AG04449 (cell line): ENCODE measurements at regions not wholly inside any gene's neighbourhood (a gene's known extent, or its start where the extent isn't known, plus 50 kb on each side); places are given as distances from the start of the nearest gene placed in this dataset.

Source experiments
- CTCF ChIA-PET: fragments of 350-600 bp; formaldehyde crosslinking; extraction: SDS; loops from one replicate; lab custom pipeline; 2021; ENCODE audit warnings: antibody characterized with exemption; lab: Yijun Ruan, JAX
- POLR2A ChIA-PET: fragments of 400-600, 350-600 bp; formaldehyde crosslinking; extraction: SDS; loops from one replicate; lab custom pipeline; 2020; ENCODE audit warnings: antibody characterized with exemption, inconsistent platforms; lab: Yijun Ruan, JAX
- DNase-seq: peaks from one replicate; pipeline ENCODE4 v3.0.0-alpha.2; 2010; ENCODE audit warnings: low read depth, low spot score
- H3K4me3 ChIP-seq: 2 replicates; pipeline ENCODE4 v1.5.1; 2011; ENCODE audit warnings: low read depth, mild to moderate bottlenecking, control low read depth, low read length
- CTCF ChIP-seq: IDR thresholded peaks from one replicate; pipeline ENCODE4 v1.5.1; 2011; ENCODE audit warnings: mild to moderate bottlenecking, moderate library complexity, low read length, control low read depth, inconsistent platforms; ENCODE audit not compliant: insufficient read depth; ENCODE audit errors: missing control alignments

GRCh38 chr21:16248705-16249104, 518.9 kb downstream of the USP25 start:
- H3K4me3 ChIP-seq = no peak overlapping the region
- no peak for TF ChIP-seq CTCF
- ChIA-PET POLR2A (no interaction called here), CTCF (no interaction called here)
- DNase-seq = no peak

GRCh38 chr21:16250273-16250672, 520.5 kb downstream of the USP25 start:
- ChIA-PET CTCF (no interaction called here), POLR2A (no interaction called here)
- no peak overlapping the region for H3K4me3 ChIP-seq
- DNase-seq = no peak
- TF ChIP-seq CTCF = no peak

GRCh38 chr21:16258844-16259611, 529.2 kb downstream of the USP25 start:
- ChIA-PET CTCF (interaction anchor here (1.9 kb wide), 1 partner anchor 10 kb away, joined by 6 read pairs; no protein-coding TSS in a partner anchor), POLR2A (no interaction called here)
- no peak overlapping the region for H3K4me3 ChIP-seq
- DNase-seq = no peak
- TF ChIP-seq CTCF = no peak

- CTCF ChIA-PET = no interaction called here
- POLR2A ChIA-PET = no interaction called here
- no peak overlapping the region for H3K4me3 ChIP-seq
- no peak for TF ChIP-seq CTCF
- no peak for DNase-seq
Observed at GRCh38 chr21:16262091-16262490, 532.3 kb downstream of the USP25 start.

GRCh38 chr21:16264319-16264718, 534.5 kb downstream of the USP25 start:
- ChIA-PET CTCF (no interaction called here), POLR2A (no interaction called here)
- no peak for TF ChIP-seq CTCF
- no peak overlapping the region for H3K4me3 ChIP-seq
- DNase-seq = no peak

GRCh38 chr21:16269476-16269875, 539.7 kb downstream of the USP25 start:
- ChIA-PET CTCF (interaction anchor here (2.2 kb wide), 1 partner anchor 10 kb away, joined by 6 read pairs; no protein-coding TSS in a partner anchor), POLR2A (no interaction called here)
- no peak for TF ChIP-seq CTCF
- no peak for DNase-seq
- H3K4me3 ChIP-seq = no peak overlapping the region
